Epidermal melanocyte (primary cell): ENCODE measurements at regions not wholly inside any gene's neighbourhood (a gene's known extent, or its start where the extent isn't known, plus 50 kb on each side); places are given as distances from the start of the nearest gene placed in this dataset.
"Not testable (repeated sequence)": the region's sequence is repeated elsewhere in the genome, so short reads cannot be mapped to it uniquely, and the experiment has no call there.

Source experiments
- DNase-seq: peaks from one replicate; pipeline ENCODE4 v3.0.0; 2011; ENCODE audit warnings: low spot score; ENCODE audit not compliant: insufficient read length

- no peak for DNase-seq
Measured at GRCh38 chr2:129796801-129797488, 182.5 kb upstream of the RAB6C start.

GRCh38 chr2:129797489-129798300 is 181.8 kb upstream of the RAB6C start:
- no peak for DNase-seq

DNA sequence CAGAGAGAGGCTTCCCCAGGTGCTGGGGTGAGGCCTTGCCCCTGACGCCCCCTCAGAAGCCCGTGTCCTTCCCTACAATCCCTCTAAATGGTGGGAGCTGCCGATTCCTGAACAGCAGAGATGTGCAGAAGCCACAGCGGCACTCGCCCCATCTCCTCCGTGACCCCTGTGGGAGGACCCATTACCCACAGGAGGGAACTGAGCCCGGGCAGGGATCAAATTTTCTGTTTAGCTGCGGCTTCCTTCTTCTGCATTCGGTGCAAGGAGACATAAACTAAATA is 181.2 kb upstream of the RAB6C start:
- DNase-seq, result no peak

DNA sequence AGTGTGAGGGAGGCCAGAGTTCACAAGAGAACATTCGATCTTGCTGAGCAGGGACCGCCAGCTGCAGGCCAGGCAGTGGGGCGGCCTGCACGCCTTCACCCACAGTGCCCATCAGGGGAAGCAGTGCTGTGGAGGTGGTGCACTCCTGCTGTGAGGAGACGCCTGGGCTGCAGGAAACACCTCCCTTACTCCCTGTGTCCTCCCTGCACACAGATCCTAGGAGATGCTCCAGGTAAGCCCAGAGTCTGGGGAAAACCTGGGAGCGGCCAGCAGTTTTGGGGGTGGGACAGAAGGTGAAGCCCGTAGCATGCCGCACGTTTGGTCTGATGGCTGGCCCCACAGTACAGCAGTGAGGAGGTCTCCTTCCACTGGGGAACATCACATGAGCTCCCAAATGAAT is 180.8 kb upstream of the RAB6C start:
- DNase-seq, result no peak

- DNase-seq, result no peak
Measured at GRCh38 chr2:129799036-129799958, 180.2 kb upstream of the RAB6C start.

GRCh38 chr2:129800285-129800684 is 179.2 kb upstream of the RAB6C start:
- DNase-seq, result no peak

DNA sequence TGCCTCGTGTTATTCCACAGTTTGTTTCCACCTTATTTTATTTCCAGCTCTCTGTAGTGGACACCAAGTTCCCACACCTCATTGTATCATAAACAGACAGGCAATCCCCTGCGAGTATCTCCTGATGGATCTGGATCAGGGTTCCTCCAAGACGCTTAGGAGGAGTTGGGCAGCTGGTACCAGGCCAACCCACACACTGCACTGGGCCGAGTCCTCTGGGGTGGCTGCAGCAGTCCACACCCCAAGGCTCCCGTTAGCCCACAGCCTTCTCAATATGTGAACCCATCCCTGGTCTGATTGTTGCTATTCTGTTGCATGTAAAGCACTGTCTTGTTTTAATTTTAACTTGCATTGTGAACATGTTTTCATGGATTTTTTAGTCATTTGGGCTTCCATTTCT is 178.8 kb upstream of the RAB6C start:
- no peak for DNase-seq

DNA sequence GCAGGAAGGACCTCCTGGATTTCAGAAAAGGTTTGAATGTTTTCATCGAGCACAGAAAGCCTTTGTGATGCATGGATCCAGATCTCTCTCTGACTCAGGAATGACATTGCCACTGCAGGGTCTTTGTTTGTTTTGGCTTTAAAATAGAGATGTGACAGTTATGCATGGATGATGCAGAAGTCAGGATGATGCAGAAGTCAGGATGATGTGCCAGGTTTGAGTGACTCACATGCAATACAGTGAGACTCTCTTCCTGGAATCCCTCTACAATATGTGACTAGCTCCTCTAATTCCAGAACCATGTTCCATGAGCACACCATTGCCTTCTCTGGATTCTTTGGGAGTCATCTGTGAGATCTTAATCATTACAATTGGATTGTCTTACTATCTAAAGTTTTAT is 177.9 kb upstream of the RAB6C start:
- DNase-seq, result no peak

DNA sequence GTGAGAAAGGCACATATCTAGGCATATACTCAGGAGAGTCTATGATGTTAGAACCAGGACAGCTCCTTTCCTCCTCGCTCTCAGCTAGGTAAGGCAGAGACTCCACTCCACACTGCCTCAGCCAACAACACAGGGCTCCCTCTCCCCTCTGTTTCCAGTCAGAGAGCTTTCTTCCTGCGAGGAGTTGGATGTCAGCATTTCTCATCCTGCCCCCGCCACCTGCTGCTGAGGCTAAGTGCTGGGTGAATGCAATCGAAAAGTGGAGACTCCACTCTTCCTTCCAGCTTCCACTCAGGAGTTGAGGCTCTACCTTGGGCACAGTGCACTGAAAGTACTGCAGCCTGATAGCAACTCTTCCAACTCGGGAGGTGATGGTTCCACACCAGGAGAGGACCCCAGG is 177.2 kb upstream of the RAB6C start:
- no peak for DNase-seq

DNA sequence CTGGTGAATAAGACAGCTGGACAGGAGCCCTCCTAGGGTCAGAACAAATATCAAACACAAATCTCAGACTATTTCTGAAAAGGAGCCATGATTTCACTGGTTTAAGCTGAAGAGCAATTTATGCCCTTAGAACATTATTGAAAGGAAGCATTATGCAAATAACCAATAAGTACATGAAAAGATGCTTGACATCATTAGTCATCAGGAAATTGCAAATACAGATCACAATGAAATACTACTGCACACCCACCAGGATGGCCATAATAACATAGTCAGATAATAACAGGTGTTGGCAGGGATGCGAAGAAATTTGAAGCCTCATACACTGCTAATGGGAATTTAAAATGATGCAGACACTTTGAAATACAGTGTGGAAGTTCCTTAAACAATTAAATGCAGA is 176.4 kb upstream of the RAB6C start:
- no peak for DNase-seq

- no peak for DNase-seq
Measured at GRCh38 chr2:129803871-129804270, 175.6 kb upstream of the RAB6C start.

DNA sequence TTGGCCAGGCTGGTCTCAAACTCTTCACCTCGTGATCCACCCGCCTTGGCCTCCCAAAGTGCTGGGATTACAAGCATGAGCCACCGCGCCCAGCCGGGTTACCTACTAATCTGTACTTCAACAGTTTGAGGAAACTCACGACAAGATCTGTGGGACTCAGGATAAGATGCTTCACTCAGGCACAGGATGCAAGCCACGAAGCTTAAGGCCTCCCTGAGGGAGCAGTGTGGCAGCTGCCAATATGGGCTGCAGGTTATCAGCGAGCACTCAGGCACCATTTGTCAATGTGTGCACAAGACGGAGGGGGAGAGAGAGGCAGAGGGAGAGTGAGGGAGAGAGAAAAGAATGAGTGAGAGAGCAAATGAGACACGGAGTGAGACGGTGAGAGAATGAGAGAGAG is 173.6 kb upstream of the RAB6C start:
- DNase-seq, result no peak

GRCh38 chr2:129806317-129806716 is 173.1 kb upstream of the RAB6C start:
- no peak for DNase-seq

GRCh38 chr2:129806990-129807389 is 172.5 kb upstream of the RAB6C start:
- no peak for DNase-seq

DNA sequence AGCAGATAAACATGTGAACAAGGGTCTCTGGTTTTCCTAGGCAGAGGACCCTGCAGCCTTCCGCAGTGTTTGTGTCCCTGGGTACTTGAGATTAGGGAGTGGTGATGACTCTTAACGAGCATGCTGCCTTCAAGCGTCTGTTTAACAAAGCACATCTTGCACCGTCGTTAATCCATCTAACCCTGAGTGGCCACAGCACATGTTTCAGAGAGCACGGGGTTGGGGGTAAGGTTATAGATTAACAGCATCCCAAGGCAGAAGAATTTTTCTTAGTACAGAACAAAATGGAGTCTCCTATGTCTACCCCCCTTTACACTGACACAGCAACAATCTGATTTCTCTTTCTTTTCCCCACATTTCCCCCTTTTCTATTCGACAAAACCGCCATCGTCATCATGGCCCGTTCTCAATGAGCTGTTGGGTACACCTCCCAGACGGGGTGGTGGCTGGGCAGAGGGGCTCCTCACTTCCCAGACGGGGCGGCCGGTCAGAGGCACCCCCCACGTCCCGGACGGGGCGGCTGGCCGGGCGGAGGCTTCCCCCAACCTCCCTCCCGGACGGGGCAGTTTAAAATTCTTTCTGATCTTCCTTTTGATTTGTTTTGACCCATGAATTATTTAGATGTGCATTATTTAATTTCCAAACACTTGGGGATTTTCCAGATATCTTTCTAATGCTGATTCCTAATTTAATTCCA is 171.7 kb upstream of the RAB6C start:
- not testable (repeated sequence) for DNase-seq

GRCh38 chr2:129810521-129810920 is 168.9 kb upstream of the RAB6C start:
- DNase-seq, result no peak

DNA sequence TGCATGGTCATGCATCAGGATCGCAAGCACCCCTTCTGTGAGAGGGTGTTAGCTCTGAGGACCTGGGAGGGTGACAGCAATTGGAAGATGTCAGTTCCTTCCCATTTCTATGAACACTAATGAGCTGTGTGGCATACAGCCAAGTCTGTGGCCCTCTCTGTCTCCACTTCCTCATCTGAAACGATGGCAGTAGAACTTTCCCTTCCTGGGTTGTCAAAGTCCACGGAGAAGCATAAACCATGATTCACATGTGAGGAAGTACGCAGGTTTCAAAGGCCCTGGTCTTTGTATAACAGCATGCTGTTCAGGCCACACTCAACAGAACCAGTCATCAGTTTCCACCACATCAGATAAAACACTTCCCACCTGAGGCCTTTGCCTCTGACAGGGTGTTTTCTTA is 167.4 kb upstream of the RAB6C start:
- DNase-seq, result no peak

DNA sequence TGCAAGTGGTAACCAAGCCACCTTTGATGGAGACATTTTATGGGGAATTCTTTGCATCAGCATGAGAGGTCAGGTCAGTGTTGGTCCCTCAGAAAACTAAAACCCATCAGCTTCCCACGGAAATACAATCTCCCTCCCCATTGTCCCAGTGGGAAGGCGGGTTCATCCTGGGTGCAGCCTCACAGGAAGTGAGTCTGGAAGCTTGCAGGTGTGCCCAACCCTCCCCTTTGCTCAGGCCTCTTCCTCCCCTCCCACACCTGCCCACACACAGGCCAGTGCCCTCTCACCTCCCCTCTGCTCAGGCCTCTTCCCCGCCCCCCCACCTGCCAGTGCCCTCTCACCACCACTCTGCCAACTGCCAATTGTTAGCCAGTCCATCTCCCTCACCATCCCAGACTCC is 166.8 kb upstream of the RAB6C start:
- DNase-seq, result no peak

- DNase-seq, result no peak
Measured at GRCh38 chr2:129813404-129813803, 166.1 kb upstream of the RAB6C start.

DNA sequence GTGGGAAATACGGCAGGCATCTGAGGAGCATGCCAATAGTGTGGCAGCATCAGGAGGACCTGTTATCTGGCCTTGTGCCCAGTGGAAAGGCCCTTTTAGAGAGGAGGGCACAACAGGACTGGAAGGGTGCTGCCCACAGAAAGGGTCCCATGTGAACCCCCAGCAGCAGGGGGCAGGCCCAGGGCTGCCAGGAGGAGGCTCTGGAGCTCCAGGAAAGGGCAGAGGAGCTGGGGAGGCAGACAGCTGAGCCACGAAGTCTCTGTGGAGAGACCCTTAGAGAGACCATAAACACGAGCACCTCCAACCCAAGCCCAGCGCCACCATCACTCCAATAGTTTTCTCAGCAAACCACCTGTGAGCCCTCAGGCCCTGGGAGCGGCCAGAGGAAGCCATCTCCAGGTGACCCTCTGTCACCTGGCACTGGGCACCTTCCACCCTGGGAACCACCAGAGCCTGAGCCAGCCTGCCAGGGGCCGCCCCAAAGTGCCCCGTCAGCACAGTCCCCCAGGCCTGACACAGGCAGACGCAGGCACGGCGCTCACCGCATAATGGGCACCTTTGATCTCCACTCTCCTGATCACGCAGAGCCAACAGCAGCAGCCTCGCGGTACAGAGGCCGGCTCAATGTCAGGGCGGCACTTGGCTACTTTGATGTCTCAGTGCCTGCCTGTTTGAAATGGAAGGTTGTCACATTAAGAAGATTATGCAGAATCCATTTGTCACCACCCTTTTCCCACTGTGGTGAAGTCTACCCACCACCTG is 162.5 kb upstream of the RAB6C start:
- no peak for DNase-seq

DNA sequence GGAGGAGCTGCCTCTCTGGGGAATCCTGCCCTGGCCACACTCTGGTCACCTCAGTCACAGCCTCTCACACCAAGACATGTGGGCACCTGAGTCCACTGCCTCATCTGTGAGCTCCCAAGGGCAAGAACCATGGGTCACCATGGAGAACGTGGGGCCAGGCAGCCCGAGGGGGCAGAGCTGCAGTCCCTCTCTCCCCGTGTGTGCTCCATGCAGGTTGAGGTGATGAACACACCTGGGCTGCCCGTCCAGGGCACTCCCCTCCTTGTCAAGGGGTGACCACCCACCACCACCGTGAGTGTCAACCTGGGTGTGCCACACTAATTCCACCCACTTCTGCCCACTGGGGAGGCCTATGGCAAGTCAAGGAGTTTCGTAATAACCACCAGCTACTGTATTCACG is 159.6 kb upstream of the RAB6C start:
- DNase-seq, result no peak
